Upper lobe of left lung (tissue), 6 donors: ENCODE measurements at regions not wholly inside any gene's neighbourhood (a gene's known extent, or its start where the extent isn't known, plus 50 kb on each side); places are given as distances from the start of the nearest gene placed in this dataset.

ENCODE experiments used
- ATAC-seq, 2 donors: fragments of 200-7000 bp; cut with Tn5 transposase; one replicate each; pipeline ENCODE4 v1.9.1; 2022; ENCODE audit warnings: mild to moderate bottlenecking in 2 of 2, moderate library complexity in 2 of 2; ENCODE audit not compliant: low FRiP score in 2 of 2
- DNase-seq, 2 donors: peaks; one replicate each; pipeline ENCODE4 v3.0.0-alpha.2; 2019 to 2020
- H3K27ac ChIP-seq, 4 donors: fragments of 200-600 bp; sonication (generic); one replicate each; pipeline ENCODE4 v1.5.1; 2016 to 2019
- H3K27me3 ChIP-seq, 4 donors: fragments of 200-600 bp; sonication (generic); one replicate each; pipeline ENCODE4 v1.5.1; 2017 to 2019
- H3K36me3 ChIP-seq, 4 donors: fragments of 200-600 bp; sonication (generic); one replicate each; pipeline ENCODE4 v1.5.1; 2016 to 2019
- H3K4me1 ChIP-seq, 4 donors: fragments of 200-600 bp; sonication (generic); one replicate each; pipeline ENCODE4 v1.5.1; 2018 to 2019
- H3K4me3 ChIP-seq, 4 donors: fragments of 200-600 bp; sonication (generic); one replicate each; pipeline ENCODE4 v1.5.1; 2017 to 2019; ENCODE audit warnings: mild to moderate bottlenecking in 2 of 4, moderate library complexity in 1 of 4
- H3K9me3 ChIP-seq, 4 donors: fragments of 200-600 bp; sonication (generic); one replicate each; pipeline ENCODE4 v1.5.1; 2018 to 2019
- EP300 ChIP-seq, 4 donors: sonication (generic); formaldehyde crosslinking; IDR thresholded peaks; one replicate each; pipeline ENCODE4 v1.5.1; 2017; ENCODE audit warnings: antibody characterized with exemption in 4 of 4, control low read depth in 2 of 4
- POLR2A ChIP-seq, 4 donors: fragments of 450-650 bp; IDR thresholded peaks; one replicate each; pipeline ENCODE4 v1.5.1; 2016 to 2017; ENCODE audit warnings: antibody characterized with exemption in 4 of 4, mild to moderate bottlenecking in 2 of 4
- POLR2AphosphoS5 ChIP-seq, 2 donors: sonication (generic); formaldehyde crosslinking; IDR thresholded peaks; one replicate each; pipeline ENCODE4 v1.5.1; 2017; ENCODE audit warnings: antibody characterized with exemption in 2 of 2
- WGBS, 2 donors: methylation state at CpG; one replicate each; pipeline ENCODE4 v1.1.5; 2017 to 2018; 5-methylcytosine and 5-hydroxymethylcytosine counted together
- TF ChIP-seq, protein P1 (sequence below), 6 experiments: fragments of 450-650 bp in 4 of 6; fragments of 200-600 bp in 2 of 6; sonication (generic) in 2 of 6; IDR thresholded peaks; one replicate each; pipeline ENCODE4 v1.5.1; 2016 to 2019; ENCODE audit warnings: antibody characterized with exemption in 6 of 6
- donor health status: DM: no; HTN: no; CAD: no; lungs with moderate emphysema.
- donor health status: DM: no; HTN: yes; CAD: no; lungs with severe emphysema.

DNA sequence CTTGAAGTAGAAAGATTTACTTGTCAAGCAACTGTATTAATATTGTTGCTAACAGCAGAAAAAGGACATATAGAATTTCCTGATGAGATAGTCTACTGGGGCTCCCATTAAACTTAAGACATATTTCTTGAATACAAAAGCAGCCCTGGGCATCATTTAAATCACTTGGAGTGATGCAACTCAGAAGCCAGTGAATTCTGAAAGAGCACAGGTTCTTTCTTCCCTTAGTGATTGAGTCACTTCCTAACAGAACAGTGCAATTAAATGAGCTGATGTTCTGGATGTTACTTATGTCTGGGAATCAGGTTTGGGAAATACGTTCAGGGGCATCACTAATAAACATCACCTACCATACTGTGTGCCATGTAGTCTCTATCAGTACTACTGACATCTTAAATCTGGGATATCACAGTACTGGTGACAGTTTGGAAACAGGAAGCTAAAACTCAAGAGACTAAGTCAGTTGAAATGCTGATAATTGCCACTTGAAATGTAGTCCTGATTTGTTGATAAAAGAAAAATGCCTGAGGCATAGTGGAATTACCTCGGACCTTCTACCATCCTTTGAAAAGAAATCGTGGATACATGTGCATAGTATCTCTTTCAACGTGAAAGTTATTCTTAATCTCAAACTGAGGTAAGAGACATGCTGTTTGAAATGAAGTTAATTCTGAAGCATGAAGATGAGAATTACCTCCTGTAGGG, 249.2 kb upstream of the GPRIN3 start:
- Histone ChIP-seq H3K27ac (no peak overlapping the region), H3K4me3 (no peak overlapping the region), H3K4me1 (no peaks in the 10 kb centered on the region), H3K36me3 (no peaks in the 10 kb centered on the region), H3K27me3 (no peaks in the 10 kb centered on the region), H3K9me3 (no peaks in the 10 kb centered on the region)
- WGBS, 2 donors, result 50 to 66% methylated on average over 4 of the region's 4 CpGs
- no peak for TF ChIP-seq POLR2AphosphoS5 (IDR thresholded peaks at IDR 0.05)
- no peak for TF ChIP-seq EP300 (IDR thresholded peaks at IDR 0.05)
- TF ChIP-seq, protein P1, sequence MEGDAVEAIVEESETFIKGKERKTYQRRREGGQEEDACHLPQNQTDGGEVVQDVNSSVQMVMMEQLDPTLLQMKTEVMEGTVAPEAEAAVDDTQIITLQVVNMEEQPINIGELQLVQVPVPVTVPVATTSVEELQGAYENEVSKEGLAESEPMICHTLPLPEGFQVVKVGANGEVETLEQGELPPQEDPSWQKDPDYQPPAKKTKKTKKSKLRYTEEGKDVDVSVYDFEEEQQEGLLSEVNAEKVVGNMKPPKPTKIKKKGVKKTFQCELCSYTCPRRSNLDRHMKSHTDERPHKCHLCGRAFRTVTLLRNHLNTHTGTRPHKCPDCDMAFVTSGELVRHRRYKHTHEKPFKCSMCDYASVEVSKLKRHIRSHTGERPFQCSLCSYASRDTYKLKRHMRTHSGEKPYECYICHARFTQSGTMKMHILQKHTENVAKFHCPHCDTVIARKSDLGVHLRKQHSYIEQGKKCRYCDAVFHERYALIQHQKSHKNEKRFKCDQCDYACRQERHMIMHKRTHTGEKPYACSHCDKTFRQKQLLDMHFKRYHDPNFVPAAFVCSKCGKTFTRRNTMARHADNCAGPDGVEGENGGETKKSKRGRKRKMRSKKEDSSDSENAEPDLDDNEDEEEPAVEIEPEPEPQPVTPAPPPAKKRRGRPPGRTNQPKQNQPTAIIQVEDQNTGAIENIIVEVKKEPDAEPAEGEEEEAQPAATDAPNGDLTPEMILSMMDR (IDR thresholded peaks at IDR 0.05), result no peak
- no peak for TF ChIP-seq POLR2A (IDR thresholded peaks at IDR 0.05)
- ATAC-seq (no peak), DNase-seq (no peak)

GRCh38 chr4:89551191-89551590, 243.6 kb upstream of the GPRIN3 start:
- TF ChIP-seq, protein P1 (IDR thresholded peaks at IDR 0.05), result no peak
- TF ChIP-seq EP300 (IDR thresholded peaks at IDR 0.05), result no peak
- no peak for TF ChIP-seq POLR2AphosphoS5 (IDR thresholded peaks at IDR 0.05)
- TF ChIP-seq POLR2A (IDR thresholded peaks at IDR 0.05), result no peak
- Histone ChIP-seq H3K4me3 (no peak overlapping the region), H3K36me3 (no peaks in the 10 kb centered on the region), H3K27me3 (no peaks in the 10 kb centered on the region), H3K27ac (no peak overlapping the region), H3K9me3 (no peaks in the 10 kb centered on the region), H3K4me1 (no peaks in the 10 kb centered on the region)
- DNase-seq, result no peak
- ATAC-seq, result no peak
- WGBS, 2 donors, result 68 to 72% methylated on average over 3 of the region's 3 CpGs

DNA sequence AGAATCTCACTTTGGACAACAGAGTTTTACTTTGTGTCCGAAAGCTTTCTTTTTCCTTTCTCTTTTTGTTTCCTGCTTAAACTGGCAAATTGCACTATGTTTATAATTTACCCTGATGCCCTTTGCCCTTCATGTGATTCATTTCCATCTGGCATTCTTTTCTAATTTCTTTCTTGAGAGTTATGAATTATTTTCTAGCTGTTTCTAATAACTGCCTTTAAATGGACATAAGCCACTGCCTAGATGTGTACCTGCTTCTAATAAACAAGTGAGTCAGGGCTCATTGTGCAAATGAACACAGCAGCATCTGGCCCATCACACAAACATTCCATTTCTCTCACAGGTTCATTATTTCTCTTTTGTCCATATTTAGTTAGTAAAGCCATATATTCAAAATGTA, 242.3 kb upstream of the GPRIN3 start:
- DNase-seq (no peak), ATAC-seq (no peak)
- no peaks in the 10 kb centered on the region for H3K9me3 ChIP-seq
- no peak overlapping the region for H3K4me3 ChIP-seq
- no peaks in the 10 kb centered on the region for H3K27me3 ChIP-seq
- no peaks in the 10 kb centered on the region for H3K36me3 ChIP-seq
- H3K4me1 ChIP-seq, result no peaks in the 10 kb centered on the region
- H3K27ac ChIP-seq, result peak overlapping the region in 1 of 4 donors; percentile 59
- TF ChIP-seq POLR2AphosphoS5 (IDR thresholded peaks at IDR 0.05) (no peak), EP300 (IDR thresholded peaks at IDR 0.05) (no peak), POLR2A (IDR thresholded peaks at IDR 0.05) (no peak)
- TF ChIP-seq, protein P1 (IDR thresholded peaks at IDR 0.05), result no peak
- WGBS, 2 donors, result 55 to 56% methylated on average over 1 of the region's 1 CpG

- H3K36me3 ChIP-seq, result no peaks in the 10 kb centered on the region
- H3K4me3 ChIP-seq, result no peak overlapping the region
- ATAC-seq (no peak), DNase-seq (no peak)
- no peaks in the 10 kb centered on the region for H3K4me1 ChIP-seq
- no peak overlapping the region for H3K27ac ChIP-seq
- no peak for TF ChIP-seq EP300 (IDR thresholded peaks at IDR 0.05)
- no peak for TF ChIP-seq POLR2A (IDR thresholded peaks at IDR 0.05)
- no peak for TF ChIP-seq POLR2AphosphoS5 (IDR thresholded peaks at IDR 0.05)
- TF ChIP-seq, protein P1 (IDR thresholded peaks at IDR 0.05), result no peak
- H3K9me3 ChIP-seq, result peaks cover 0 to 5% (median 0%) of the 10 kb centered on the region in 4 donors
- 91 to 95% methylated on average over 1 of the region's 1 CpG for WGBS, 2 donors
- H3K27me3 ChIP-seq, result no peaks in the 10 kb centered on the region
Measured at GRCh38 chr4:89545315-89545714, 237.7 kb upstream of the GPRIN3 start.

- peak in 1 of 2 donors; percentile 16 for DNase-seq
- TF ChIP-seq EP300 (IDR thresholded peaks at IDR 0.05) (no peak), POLR2AphosphoS5 (IDR thresholded peaks at IDR 0.05) (no peak), POLR2A (IDR thresholded peaks at IDR 0.05) (no peak)
- TF ChIP-seq, protein P1 (IDR thresholded peaks at IDR 0.05), result no peak
- peak in 1 of 2 donors; percentile 61 for ATAC-seq
- Histone ChIP-seq H3K36me3 (no peaks in the 10 kb centered on the region), H3K9me3 (peaks cover 0 to 5% (median 0%) of the 10 kb centered on the region in 4 donors), H3K27ac (no peak overlapping the region), H3K4me1 (no peaks in the 10 kb centered on the region), H3K27me3 (no peaks in the 10 kb centered on the region), H3K4me3 (no peak overlapping the region)
Measured at GRCh38 chr4:89541998-89542397, 234.4 kb upstream of the GPRIN3 start.
